GM21619 (cell line): ENCODE measurements at regions not wholly inside any gene's neighbourhood (a gene's known extent, or its start where the extent isn't known, plus 50 kb on each side); places are given as distances from the start of the nearest gene placed in this dataset.

Experiments used
- ATAC-seq: cut with Tn5 transposase; IDR thresholded peaks from one replicate; pipeline ENCODE4 v1.9.1; 2021; ENCODE audit not compliant: unreplicated experiment

- peak; percentile 49 for ATAC-seq
Measured at GRCh38 chr17:72421128-72422092, 300.6 kb downstream of the SOX9 start.

GRCh38 chr17:72422204-72422504 lies 301.3 kb downstream of the SOX9 start:
- no peak for ATAC-seq

- ATAC-seq = peak; percentile 34
Measured at GRCh38 chr17:72422505-72423285, 301.9 kb downstream of the SOX9 start.

GRCh38 chr17:72423286-72423589 lies 302.4 kb downstream of the SOX9 start:
- ATAC-seq = no peak

GRCh38 chr17:72423718-72424117 lies 302.9 kb downstream of the SOX9 start:
- no peak for ATAC-seq

GRCh38 chr17:72424505-72425117 lies 303.8 kb downstream of the SOX9 start:
- no peak for ATAC-seq

- no peak for ATAC-seq
Measured at GRCh38 chr17:72425133-72425793, 304.4 kb downstream of the SOX9 start.

GRCh38 chr17:72425794-72426168 lies 305.0 kb downstream of the SOX9 start:
- no peak for ATAC-seq

- no peak for ATAC-seq
Measured at GRCh38 chr17:72426321-72426720, 305.5 kb downstream of the SOX9 start.

- no peak for ATAC-seq
Measured at GRCh38 chr17:72426948-72427760, 306.3 kb downstream of the SOX9 start.

- no peak for ATAC-seq
Measured at GRCh38 chr17:72427761-72428109, 306.9 kb downstream of the SOX9 start.

- ATAC-seq = no peak
Measured at GRCh38 chr17:72429066-72429638, 308.3 kb downstream of the SOX9 start.

GRCh38 chr17:72430611-72431432 lies 310.0 kb downstream of the SOX9 start:
- ATAC-seq = no peak

GRCh38 chr17:72432143-72432621 lies 311.4 kb downstream of the SOX9 start:
- ATAC-seq = no peak

GRCh38 chr17:72432881-72433280 lies 312.1 kb downstream of the SOX9 start:
- no peak for ATAC-seq

GRCh38 chr17:72433797-72434196 lies 313.0 kb downstream of the SOX9 start:
- ATAC-seq = no peak

- ATAC-seq = no peak
Measured at GRCh38 chr17:72434581-72434980, 313.8 kb downstream of the SOX9 start.

GRCh38 chr17:72434991-72435618 lies 314.3 kb downstream of the SOX9 start:
- ATAC-seq = no peak

- ATAC-seq = no peak
Measured at GRCh38 chr17:72438783-72439182, 318.0 kb downstream of the SOX9 start.
